Keratinocyte (primary cell): ENCODE measurements at regions not wholly inside any gene's neighbourhood (a gene's known extent, or its start where the extent isn't known, plus 50 kb on each side); places are given as distances from the start of the nearest gene placed in this dataset.

Source experiments
- DNase-seq: peaks from one replicate; pipeline ENCODE4 v3.0.0-alpha.2; 2011; ENCODE audit warnings: low read depth, missing footprints, low spot score
- FAIRE-seq: peaks from 2 replicates; lab custom pipeline; 2011; peaks lifted over from hg19 to GRCh38; lab: Jason Lieb, UNC
- H2AFZ ChIP-seq: 2 replicates; pipeline ENCODE4 v1.6.0; 2012; ENCODE audit warnings: low read length, control low read depth, inconsistent platforms; ENCODE audit not compliant: control insufficient read depth
- H3K27ac ChIP-seq: 2 replicates; pipeline ENCODE4 v1.5.1; 2011; ENCODE audit warnings: low read length; ENCODE audit not compliant: control insufficient read depth, insufficient read depth
- H3K27me3 ChIP-seq: 3 replicates; pipeline ENCODE4 v1.6.0; 2011; ENCODE audit warnings: low read length; ENCODE audit not compliant: control insufficient read depth, insufficient read depth; ENCODE audit errors: extremely low read depth
- H3K36me3 ChIP-seq, 2 experiments: 2 replicates in 1 of 2; 3 replicates in 1 of 2; pipeline ENCODE4 v1.5.1; 2011; ENCODE audit warnings: low read length in 2 of 2, mild to moderate bottlenecking in 1 of 2; ENCODE audit not compliant: control insufficient read depth in 2 of 2, insufficient read depth in 2 of 2; ENCODE audit errors: extremely low read depth in 1 of 2
- H3K4me1 ChIP-seq: 3 replicates; pipeline ENCODE4 v1.5.1; 2011; ENCODE audit warnings: low read length; ENCODE audit not compliant: control insufficient read depth, insufficient read depth; ENCODE audit errors: extremely low read depth
- H3K4me2 ChIP-seq: 3 replicates; pipeline ENCODE4 v1.6.0; 2011; ENCODE audit warnings: low read depth, low read length; ENCODE audit not compliant: control insufficient read depth, insufficient read depth; ENCODE audit errors: extremely low read depth
- H3K4me3 ChIP-seq, 3 experiments: fragments of 200-600 bp in 1 of 3; sonication (generic) in 1 of 3; 2 replicates in 2 of 3; 3 replicates in 1 of 3; pipeline ENCODE4 v1.5.1; 2011 to 2016; ENCODE audit warnings: low read length in 3 of 3, mild to moderate bottlenecking in 3 of 3, control low read depth in 2 of 3, inconsistent platforms in 1 of 3, low read depth in 1 of 3, mixed read lengths in 1 of 3, mixed run types in 1 of 3, moderate library complexity in 1 of 3; ENCODE audit not compliant: control insufficient read depth in 2 of 3, insufficient read depth in 2 of 3; ENCODE audit errors: extremely low read depth in 1 of 3
- H3K79me2 ChIP-seq: 2 replicates; pipeline ENCODE4 v1.6.0; 2012; ENCODE audit warnings: low read length; ENCODE audit not compliant: control insufficient read depth, insufficient read depth
- H3K9ac ChIP-seq: 3 replicates; pipeline ENCODE4 v1.6.0; 2011; ENCODE audit warnings: low read length; ENCODE audit not compliant: control insufficient read depth, insufficient read depth; ENCODE audit errors: extremely low read depth
- H3K9me1 ChIP-seq: 3 replicates; pipeline ENCODE4 v1.6.0; 2011; ENCODE audit warnings: low read length; ENCODE audit not compliant: control insufficient read depth, insufficient read depth; ENCODE audit errors: extremely low read depth
- H3K9me3 ChIP-seq: 2 replicates; pipeline ENCODE4 v1.5.1; 2012; ENCODE audit warnings: low read depth, low read length; ENCODE audit not compliant: control insufficient read depth
- H4K20me1 ChIP-seq: 3 replicates; pipeline ENCODE4 v1.6.0; 2011; ENCODE audit warnings: low read length; ENCODE audit not compliant: control insufficient read depth, insufficient read depth; ENCODE audit errors: extremely low read depth
- EZH2 ChIP-seq: IDR thresholded peaks from one replicate; pipeline ENCODE4 v1.6.1; 2012; ENCODE audit warnings: inconsistent platforms, mild to moderate bottlenecking, low read length, moderate library complexity
- dilution Hi-C: fragments of 300-500 bp; cut with MboI; formaldehyde crosslinking; loops from one replicate; pipeline ENCODE4 v1.7.0; 2020; ENCODE audit warnings: low sequenced_read_pairs; ENCODE audit not compliant: extremely low pct_ligation_motif_present
- TF ChIP-seq, protein P1 (sequence below), 3 experiments: IDR thresholded peaks in 1 of 3; conservative IDR thresholded peaks in 1 of 3; optimal IDR thresholded peaks in 1 of 3; 2 replicates in 2 of 3; 3 replicates in 1 of 3; pipeline versions ENCODE3 to v1.5.1; 2011; ENCODE audit warnings: low read length in 3 of 3, mild to moderate bottlenecking in 3 of 3, moderate library complexity in 2 of 3, control low read depth in 1 of 3, inconsistent platforms in 1 of 3; ENCODE audit not compliant: insufficient read depth in 2 of 3; ENCODE audit errors: extremely low read depth in 1 of 3

DNA sequence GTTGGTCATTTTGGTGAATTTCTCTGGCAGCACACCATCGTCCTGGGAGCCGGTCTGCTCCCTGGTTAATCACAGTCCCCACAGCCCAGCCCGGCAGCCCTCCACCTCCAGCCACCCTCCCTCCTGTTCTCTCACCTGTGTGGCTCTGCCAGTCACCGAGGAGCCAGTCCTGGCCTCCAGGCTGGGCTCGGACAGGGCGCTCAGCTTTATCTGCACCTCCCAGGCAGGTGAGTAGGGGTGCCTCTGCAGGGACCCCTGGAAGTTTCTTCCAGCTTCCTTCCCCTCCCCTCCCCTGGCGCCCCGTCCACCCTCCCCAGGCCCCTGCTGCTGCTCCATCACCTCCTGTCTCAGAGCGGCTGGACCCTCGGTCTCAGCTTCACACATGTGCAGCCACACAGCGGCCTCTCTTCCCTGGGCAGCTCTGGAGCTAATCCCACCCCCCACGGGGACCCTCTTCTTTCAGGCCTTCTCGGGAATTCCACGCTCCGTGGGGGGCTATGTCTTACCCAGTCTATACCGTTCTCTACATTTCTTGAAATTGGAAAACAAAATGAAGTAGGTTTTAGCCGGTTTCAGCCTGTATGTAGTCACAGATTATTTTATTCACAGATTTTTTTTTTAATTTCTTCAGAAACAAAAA lies 213.9 kb upstream of the PPP2R2D start:
- Histone ChIP-seq H3K27ac (no peak overlapping the region), H3K9ac (no peak overlapping the region), H3K36me3 (no peaks in the 10 kb centered on the region), H2AFZ (no peak overlapping the region), H4K20me1 (no peaks in the 10 kb centered on the region), H3K4me1 (no peaks in the 10 kb centered on the region), H3K4me2 (no peak overlapping the region), H3K4me3 (no peak overlapping the region), H3K79me2 (no peaks in the 10 kb centered on the region), H3K27me3 (no peaks in the 10 kb centered on the region), H3K9me1 (no peaks in the 10 kb centered on the region), H3K9me3 (peaks cover 19% of the 10 kb centered on the region)
- dilution Hi-C loops: no loop called here
- no peak for TF ChIP-seq EZH2
- TF ChIP-seq, protein P1, sequence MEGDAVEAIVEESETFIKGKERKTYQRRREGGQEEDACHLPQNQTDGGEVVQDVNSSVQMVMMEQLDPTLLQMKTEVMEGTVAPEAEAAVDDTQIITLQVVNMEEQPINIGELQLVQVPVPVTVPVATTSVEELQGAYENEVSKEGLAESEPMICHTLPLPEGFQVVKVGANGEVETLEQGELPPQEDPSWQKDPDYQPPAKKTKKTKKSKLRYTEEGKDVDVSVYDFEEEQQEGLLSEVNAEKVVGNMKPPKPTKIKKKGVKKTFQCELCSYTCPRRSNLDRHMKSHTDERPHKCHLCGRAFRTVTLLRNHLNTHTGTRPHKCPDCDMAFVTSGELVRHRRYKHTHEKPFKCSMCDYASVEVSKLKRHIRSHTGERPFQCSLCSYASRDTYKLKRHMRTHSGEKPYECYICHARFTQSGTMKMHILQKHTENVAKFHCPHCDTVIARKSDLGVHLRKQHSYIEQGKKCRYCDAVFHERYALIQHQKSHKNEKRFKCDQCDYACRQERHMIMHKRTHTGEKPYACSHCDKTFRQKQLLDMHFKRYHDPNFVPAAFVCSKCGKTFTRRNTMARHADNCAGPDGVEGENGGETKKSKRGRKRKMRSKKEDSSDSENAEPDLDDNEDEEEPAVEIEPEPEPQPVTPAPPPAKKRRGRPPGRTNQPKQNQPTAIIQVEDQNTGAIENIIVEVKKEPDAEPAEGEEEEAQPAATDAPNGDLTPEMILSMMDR (optimal IDR thresholded peaks at IDR 0.05 in 1 of 3, IDR thresholded peaks at IDR 0.05 in 1 of 3, conservative IDR thresholded peaks at IDR 0.05 in 1 of 3; ENCODE audit: extremely low read depth in 1 of 3, insufficient read depth in 2 of 3, low read length in 3 of 3): no peak
- no peak for FAIRE-seq
- DNase-seq: no peak

DNA sequence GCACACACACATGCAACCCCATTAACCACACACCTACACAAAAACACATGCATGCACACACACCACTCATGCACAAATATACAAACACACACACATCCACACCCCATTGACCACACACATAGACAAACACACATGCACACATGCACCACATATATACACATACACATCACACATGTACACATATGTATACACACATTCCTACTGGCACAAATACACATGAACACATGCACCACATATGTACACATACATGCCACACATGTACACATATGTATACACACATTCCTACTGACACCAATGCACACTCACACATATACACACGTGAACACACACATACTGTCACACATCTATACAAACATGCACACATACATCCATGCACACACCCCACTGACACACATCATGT lies 212.5 kb upstream of the PPP2R2D start:
- DNase-seq: no peak
- no peak for TF ChIP-seq EZH2
- TF ChIP-seq, protein P1 (optimal IDR thresholded peaks at IDR 0.05 in 1 of 3, IDR thresholded peaks at IDR 0.05 in 1 of 3, conservative IDR thresholded peaks at IDR 0.05 in 1 of 3; ENCODE audit: extremely low read depth in 1 of 3, insufficient read depth in 2 of 3, low read length in 3 of 3): no peak
- Histone ChIP-seq H4K20me1 (no peaks in the 10 kb centered on the region), H2AFZ (no peak overlapping the region), H3K4me3 (no peak overlapping the region), H3K9me1 (no peaks in the 10 kb centered on the region), H3K27ac (no peak overlapping the region), H3K79me2 (no peaks in the 10 kb centered on the region), H3K4me2 (no peak overlapping the region), H3K9me3 (peaks cover 14% of the 10 kb centered on the region), H3K4me1 (no peaks in the 10 kb centered on the region), H3K36me3 (no peaks in the 10 kb centered on the region), H3K9ac (no peak overlapping the region), H3K27me3 (no peaks in the 10 kb centered on the region)
- FAIRE-seq: no peak
- dilution Hi-C loops: no loop called here
